HG03135 (cell line): ENCODE measurements at regions not wholly inside any gene's neighbourhood (a gene's known extent, or its start where the extent isn't known, plus 50 kb on each side); places are given as distances from the start of the nearest gene placed in this dataset.
"Not testable (repeated sequence)": the region's sequence is repeated elsewhere in the genome, so short reads cannot be mapped to it uniquely, and the experiment has no call there.

Experiments
- ATAC-seq: cut with Tn5 transposase; IDR thresholded peaks from one replicate; pipeline ENCODE4 v1.9.1; 2021; ENCODE audit warnings: mild to moderate bottlenecking, moderate library complexity; ENCODE audit not compliant: unreplicated experiment

GRCh38 chr10:84698989-84699388 lies 370.6 kb downstream of the CCSER2 start:
- no peak for ATAC-seq

- ATAC-seq: no peak
Measured at GRCh38 chr10:84700668-84701369, 372.4 kb downstream of the CCSER2 start.

- ATAC-seq: no peak
Measured at GRCh38 chr10:84701370-84701720, 373.0 kb downstream of the CCSER2 start.

- ATAC-seq: no peak
Measured at GRCh38 chr10:84704101-84704500, 375.7 kb downstream of the CCSER2 start.

GRCh38 chr10:84706431-84706830 lies 378.0 kb downstream of the CCSER2 start:
- ATAC-seq: no peak

- no peak for ATAC-seq
Measured at GRCh38 chr10:84706875-84707274, 378.5 kb downstream of the CCSER2 start.

- no peak for ATAC-seq
Measured at GRCh38 chr10:84715911-84716310, 387.5 kb downstream of the CCSER2 start.

- no peak for ATAC-seq
Measured at GRCh38 chr10:84718877-84719616, 390.7 kb downstream of the CCSER2 start.

- ATAC-seq: no peak
Measured at GRCh38 chr10:84719687-84720086, 391.3 kb downstream of the CCSER2 start.

- no peak for ATAC-seq
Measured at GRCh38 chr10:84727398-84727797, 399.0 kb downstream of the CCSER2 start.

GRCh38 chr10:84739126-84739525 lies 410.7 kb downstream of the CCSER2 start:
- ATAC-seq: not testable (repeated sequence)

GRCh38 chr10:84739641-84740040 lies 411.3 kb downstream of the CCSER2 start:
- ATAC-seq: no peak

GRCh38 chr10:84743483-84743882 lies 415.1 kb downstream of the CCSER2 start:
- ATAC-seq: no peak

- no peak for ATAC-seq
Measured at GRCh38 chr10:84755311-84755710, 426.9 kb downstream of the CCSER2 start.

- not testable (repeated sequence) for ATAC-seq
Measured at GRCh38 chr10:84756653-84757052, 428.3 kb downstream of the CCSER2 start.

- not testable (repeated sequence) for ATAC-seq
Measured at GRCh38 chr10:84761994-84762614, 433.7 kb downstream of the CCSER2 start.

- no peak for ATAC-seq
Measured at GRCh38 chr10:84762754-84763394, 434.5 kb downstream of the CCSER2 start.

- no peak for ATAC-seq
Measured at GRCh38 chr10:84763965-84764364, 435.6 kb downstream of the CCSER2 start.

- ATAC-seq: no peak
Measured at GRCh38 chr10:84765086-84765485, 436.7 kb downstream of the CCSER2 start.

- ATAC-seq: no peak
Measured at GRCh38 chr10:84765656-84766055, 437.3 kb downstream of the CCSER2 start.

GRCh38 chr10:84766923-84767322 lies 438.5 kb downstream of the CCSER2 start:
- no peak for ATAC-seq

GRCh38 chr10:84768132-84768531 lies 439.7 kb downstream of the CCSER2 start:
- ATAC-seq: no peak
